ENCODE measurements at regions not wholly inside any gene's neighbourhood (a gene's known extent, or its start where the extent isn't known, plus 50 kb on each side); places are given as distances from the start of the nearest gene placed in this dataset.

DNA sequence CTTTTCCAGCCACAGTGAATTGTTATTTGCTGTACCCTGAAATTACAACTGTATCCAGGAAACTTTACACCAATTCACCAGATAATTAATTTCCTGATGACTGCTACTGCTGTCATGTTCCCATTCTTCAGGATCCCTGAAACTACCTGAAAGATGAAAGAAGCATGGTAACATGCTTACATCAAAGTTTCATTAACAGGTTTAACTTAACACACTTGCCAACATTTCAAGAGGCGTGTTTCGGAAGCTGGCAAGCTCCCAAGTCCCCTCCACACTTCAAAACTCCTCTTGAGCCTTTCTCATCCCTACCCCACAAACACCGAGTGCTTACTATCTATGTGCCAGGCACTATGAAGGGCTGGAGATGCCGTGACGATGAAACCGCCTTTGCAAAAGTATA, 88.6 kb downstream of the MPP7 start:
- H3K4me3 ChIP-seq (replicated peaks; ENCODE audit: low read depth, low read length): no peak overlapping the region
- TF ChIP-seq, protein P1, sequence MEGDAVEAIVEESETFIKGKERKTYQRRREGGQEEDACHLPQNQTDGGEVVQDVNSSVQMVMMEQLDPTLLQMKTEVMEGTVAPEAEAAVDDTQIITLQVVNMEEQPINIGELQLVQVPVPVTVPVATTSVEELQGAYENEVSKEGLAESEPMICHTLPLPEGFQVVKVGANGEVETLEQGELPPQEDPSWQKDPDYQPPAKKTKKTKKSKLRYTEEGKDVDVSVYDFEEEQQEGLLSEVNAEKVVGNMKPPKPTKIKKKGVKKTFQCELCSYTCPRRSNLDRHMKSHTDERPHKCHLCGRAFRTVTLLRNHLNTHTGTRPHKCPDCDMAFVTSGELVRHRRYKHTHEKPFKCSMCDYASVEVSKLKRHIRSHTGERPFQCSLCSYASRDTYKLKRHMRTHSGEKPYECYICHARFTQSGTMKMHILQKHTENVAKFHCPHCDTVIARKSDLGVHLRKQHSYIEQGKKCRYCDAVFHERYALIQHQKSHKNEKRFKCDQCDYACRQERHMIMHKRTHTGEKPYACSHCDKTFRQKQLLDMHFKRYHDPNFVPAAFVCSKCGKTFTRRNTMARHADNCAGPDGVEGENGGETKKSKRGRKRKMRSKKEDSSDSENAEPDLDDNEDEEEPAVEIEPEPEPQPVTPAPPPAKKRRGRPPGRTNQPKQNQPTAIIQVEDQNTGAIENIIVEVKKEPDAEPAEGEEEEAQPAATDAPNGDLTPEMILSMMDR (IDR thresholded peaks at IDR 0.05; ENCODE audit: low read length, missing control alignments): no peak
- no peak for DNase-seq (ENCODE audit: low read depth)

DNA sequence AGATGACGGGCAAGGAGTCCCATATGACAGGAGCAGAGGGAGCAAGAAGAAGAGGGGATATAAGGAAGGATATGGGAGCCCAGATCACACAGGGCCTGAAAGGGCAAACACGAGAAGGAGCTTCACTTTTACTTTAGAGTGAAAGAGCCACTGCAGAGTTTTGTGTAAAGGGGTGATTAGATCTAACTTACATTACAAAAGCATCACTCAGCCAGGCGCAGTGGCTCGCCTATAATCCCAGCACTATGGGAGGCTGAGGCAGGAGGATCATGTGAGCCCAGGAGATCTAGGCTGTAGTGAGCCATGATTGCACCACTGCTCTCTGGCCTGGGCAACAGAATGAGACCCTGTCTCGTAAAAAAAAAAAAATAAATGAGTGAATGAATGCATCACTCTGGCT, 91.1 kb downstream of the MPP7 start:
- DNase-seq (ENCODE audit: low read depth): no peak
- H3K4me3 ChIP-seq (replicated peaks; ENCODE audit: low read depth, low read length): no peak overlapping the region
- TF ChIP-seq, protein P1 (IDR thresholded peaks at IDR 0.05; ENCODE audit: low read length, missing control alignments): no peak

DNA sequence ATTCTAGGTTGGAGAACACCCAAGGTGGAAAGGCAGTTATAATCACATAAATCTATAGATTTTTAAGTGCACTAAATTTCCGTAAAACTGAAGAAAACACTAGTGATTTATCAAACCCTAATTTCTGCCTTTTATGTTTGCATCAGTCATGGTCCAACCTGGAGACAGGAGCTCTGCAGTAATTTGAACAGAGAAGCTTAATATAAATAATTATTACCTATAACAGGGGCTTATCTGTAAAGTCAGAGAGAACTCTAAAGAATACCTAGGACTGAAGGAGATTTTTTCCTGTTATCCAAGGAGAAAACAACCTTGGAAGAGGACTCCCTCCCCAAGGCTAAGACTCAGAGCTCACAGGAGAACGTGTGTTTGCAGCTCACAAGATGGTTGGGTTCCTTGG, 95.1 kb downstream of the MPP7 start:
- no peak for DNase-seq (ENCODE audit: low read depth)
- no peak overlapping the region for H3K4me3 ChIP-seq (replicated peaks; ENCODE audit: low read depth, low read length)
- TF ChIP-seq, protein P1 (IDR thresholded peaks at IDR 0.05; ENCODE audit: low read length, missing control alignments): no peak

GRCh38 chr10:28202941-28203352, 99.9 kb downstream of the MPP7 start:
- no peak overlapping the region for H3K4me3 ChIP-seq (replicated peaks; ENCODE audit: low read depth, low read length)
- DNase-seq (ENCODE audit: low read depth): no peak
- TF ChIP-seq, protein P1 (IDR thresholded peaks at IDR 0.05; ENCODE audit: low read length, missing control alignments): no peak

DNA sequence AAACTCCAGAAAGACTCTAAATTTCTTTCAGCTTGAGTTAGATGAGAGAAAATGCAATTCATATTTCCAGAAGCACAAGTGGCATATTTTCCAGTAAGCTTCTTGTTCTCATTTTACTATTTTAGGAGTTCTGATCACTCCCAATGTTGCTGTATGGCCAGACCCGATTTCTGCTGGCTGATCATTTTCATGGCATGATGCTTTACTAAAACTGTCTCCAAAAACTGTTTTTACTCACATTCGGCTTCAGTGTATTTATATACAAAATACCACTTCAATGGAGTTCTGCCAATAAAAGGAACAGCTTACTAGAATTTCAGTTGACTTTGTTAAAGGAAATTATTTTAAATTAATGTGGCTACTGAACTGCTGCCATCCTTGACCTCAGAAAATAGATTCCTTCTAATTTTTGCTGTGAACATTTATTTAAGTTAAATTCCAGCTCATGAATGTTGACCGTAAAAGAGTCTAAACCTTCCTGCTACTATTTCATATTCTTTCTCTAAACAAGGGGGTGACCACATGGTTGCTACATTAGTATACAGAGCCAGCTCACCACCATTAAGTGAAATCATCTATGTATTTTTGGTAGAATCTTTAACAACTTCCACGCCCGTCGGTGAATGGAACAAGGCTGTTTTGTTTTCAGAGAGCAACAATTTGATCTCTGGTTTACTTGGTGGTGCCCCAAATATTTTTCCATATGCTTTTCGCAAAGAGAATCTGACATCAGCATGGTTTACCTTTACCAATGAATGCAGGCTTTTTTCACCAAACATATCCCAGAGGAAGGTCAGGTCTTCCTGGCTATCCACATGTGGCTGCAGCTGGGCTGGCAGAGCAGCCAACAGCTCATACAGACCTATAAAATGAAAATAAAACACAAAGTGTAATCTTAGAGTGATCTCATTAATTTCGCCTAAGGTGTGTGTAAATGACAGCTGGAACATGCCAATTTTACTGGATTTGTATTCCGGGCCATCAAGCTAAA, 101.2 kb downstream of the MPP7 start:
- no peak overlapping the region for H3K4me3 ChIP-seq (replicated peaks; ENCODE audit: low read depth, low read length)
- TF ChIP-seq, protein P1 (IDR thresholded peaks at IDR 0.05; ENCODE audit: low read length, missing control alignments): no peak
- DNase-seq (ENCODE audit: low read depth): no peak

DNA sequence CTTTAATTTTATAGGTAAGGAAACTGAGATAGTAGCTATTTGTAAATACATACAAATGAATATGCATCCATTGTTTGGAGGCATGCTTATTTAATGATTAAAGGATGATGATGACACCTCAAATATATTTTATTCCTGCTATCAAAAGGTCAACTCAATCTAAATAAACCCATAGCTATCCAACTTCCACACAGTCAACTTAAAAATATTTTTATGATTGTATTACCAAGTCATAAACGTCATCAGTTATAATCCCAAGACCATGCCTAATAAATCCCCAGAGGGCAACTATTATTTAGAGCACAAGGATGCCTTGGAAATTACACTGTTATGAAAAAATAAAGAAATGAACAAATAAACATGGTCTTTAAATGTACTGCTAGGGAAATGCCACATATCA, 102.1 kb downstream of the MPP7 start:
- DNase-seq (ENCODE audit: low read depth): no peak
- no peak overlapping the region for H3K4me3 ChIP-seq (replicated peaks; ENCODE audit: low read depth, low read length)
- TF ChIP-seq, protein P1 (IDR thresholded peaks at IDR 0.05; ENCODE audit: low read length, missing control alignments): no peak

All from fibroblast of pulmonary artery (primary cell).